NCI-H187 treated with DMSO at 0.1 percent for 48 hours (cell line): ENCODE measurements at regions not wholly inside any gene's neighbourhood (a gene's known extent, or its start where the extent isn't known, plus 50 kb on each side); places are given as distances from the start of the nearest gene placed in this dataset.

Experiments used
- DNase-seq: peaks from one replicate; lab custom pipeline; 2025; lab: John Stamatoyannopoulos, UW

DNA sequence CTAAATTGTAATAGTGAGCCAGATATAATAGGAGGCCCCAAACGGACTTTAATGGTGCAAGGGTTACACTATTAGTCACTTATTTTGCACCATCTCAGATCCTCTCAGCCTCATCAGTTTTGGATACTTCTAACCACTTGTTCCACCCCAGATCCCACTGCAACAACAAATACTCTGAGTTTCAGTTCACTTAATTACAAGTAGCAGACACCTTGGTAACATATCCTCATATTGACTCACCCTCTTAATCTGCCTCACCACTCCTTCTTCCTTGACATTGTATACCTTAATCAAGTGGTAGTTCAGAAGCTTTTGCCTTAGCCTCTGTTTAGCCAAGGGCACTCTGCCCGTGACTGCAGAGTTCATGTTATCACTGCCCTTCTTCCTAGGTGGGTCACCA lies 256.1 kb upstream of the UBASH3B start:
- DNase-seq = no peak

DNA sequence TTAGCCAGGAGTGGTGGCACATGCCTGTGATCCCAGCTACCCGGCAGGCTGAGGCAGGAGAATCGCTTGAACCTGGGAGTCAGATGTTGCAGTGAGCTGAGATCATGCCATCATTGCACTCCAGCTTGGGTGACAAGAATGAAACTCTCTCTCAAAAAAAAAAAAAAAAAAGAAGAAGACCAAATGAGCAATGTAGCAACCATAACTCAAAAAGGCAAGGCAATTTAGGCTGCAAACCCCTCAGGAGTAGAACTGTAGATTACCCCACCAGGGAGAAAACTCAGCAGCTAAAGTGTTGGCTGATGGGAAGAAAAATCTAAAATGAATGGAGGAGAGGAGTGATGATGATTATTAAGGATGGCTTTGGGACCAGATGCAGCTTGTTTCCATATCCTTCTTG lies 256.7 kb upstream of the UBASH3B start:
- DNase-seq = no peak

DNA sequence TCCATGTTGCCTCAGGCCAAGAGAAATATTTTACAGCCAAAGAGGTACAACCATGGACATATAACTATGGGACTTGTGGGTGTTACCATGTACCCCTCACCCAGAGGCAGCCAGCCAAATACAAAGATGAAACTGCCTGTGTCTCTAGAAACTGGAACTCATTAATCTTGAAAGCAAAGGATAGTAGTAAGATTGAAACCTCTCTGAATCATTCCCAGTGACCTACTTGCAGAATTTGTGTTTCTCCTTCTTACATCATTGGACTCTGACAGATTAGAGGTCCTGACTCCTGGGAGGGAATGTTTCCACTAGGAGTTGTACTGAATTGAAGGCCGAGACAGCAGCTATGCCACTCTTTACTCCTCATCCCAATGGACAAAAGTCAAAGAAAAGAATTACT lies 257.4 kb upstream of the UBASH3B start:
- no peak for DNase-seq

DNA sequence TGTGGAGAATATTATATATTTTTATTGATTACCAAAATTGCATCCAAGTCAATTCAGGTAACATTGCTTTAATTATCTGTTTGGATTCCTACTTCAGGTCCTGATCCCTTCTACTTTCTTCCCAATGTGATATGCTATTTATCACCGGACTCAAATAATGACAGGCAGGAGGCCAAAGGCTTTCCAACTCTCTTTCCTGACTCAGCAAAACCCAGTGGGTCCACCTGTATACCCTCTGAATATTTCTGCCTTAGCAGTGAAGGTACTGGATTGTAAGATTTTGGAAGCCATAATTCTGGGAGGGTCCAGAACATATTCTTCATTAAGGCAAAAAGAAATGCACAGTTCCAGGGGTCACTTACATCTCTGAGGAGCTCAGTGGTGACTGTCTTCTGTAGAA lies 260.2 kb upstream of the UBASH3B start:
- no peak for DNase-seq

DNA sequence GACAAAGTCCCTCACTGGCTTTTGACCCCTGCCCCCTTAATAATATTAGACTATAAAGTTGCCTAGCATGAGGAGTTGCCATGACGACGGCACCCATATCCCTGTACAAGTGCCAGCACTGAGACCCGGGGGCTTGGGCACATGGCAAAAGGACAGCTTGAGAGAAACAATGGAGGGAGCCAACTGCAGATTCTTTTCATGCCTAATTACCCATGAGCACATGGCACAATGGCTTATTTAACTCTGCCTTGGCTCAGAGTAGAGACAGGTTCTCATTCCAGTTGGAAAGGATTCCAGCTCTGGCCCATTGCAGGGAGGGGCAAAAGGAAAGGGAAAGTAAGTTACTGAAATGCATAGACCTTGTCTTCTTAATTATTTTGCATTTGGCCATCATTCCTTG lies 261.2 kb upstream of the UBASH3B start:
- DNase-seq = no peak

DNA sequence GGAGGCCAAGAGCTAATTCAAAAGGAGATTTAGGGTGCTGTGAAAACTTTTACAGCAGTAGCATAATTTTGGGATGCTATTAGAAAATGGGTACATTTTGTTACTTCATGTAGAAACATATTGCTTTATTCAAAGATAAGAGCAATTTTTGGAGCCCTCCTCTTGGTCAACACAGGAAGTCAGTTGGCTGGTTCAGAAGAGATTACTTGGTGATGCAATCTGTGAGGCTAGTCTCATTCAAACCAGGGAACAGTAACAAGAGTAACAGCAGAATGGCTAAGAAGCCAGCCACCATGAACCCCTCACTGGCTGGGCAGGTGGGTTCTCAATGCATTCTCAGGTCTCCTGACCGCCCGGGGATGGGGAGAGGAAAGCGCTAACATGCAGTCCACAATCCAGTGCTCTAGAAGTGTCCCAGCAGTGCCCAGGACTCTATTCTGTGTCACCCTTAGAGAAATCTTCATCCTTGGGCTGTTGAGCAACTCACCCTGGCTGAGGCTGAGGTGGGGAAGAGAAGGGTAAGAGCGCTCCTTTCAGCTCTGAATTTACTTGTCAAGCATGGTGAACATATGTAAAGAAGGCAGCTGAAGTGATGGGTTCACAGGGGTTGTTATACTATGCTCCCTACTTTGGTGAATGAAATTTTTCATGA lies 262.2 kb upstream of the UBASH3B start:
- no peak for DNase-seq

DNA sequence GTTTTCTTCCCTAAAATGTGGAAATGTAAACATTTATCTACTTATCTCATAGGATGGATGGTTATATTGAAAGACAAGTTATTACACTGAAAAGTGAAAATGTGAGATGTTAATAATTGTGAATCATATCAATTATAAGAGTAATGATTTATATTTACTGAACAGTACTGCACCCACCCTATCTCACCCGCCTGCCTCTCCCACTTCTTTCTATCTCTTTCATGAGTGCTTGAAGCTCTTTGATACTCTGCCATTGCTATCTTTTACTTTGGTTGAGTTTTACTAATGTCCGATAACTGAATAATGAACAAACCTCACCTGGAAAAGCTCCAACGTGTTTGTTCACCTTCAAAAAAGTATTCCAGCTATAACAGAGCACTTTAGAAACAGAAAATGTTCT lies 263.0 kb upstream of the UBASH3B start:
- no peak for DNase-seq

DNA sequence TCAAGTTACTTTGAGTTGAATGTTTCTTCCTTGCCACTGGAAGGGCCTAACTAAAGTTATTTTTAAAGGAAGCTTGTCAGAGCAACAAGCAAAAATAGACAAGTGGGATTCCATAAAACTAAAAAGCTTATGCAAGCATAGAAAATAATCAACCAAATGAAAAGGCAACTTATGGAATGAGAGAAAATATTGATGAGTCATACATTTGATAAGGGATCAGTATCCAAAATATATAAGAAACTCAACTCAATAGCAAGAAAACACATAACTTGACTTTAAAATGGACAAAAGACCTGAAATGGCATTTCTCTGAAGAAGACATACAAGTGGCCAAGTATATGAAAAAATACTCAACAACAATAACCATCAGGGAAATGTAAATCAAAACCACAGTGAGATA lies 264.5 kb upstream of the UBASH3B start:
- DNase-seq = no peak

DNA sequence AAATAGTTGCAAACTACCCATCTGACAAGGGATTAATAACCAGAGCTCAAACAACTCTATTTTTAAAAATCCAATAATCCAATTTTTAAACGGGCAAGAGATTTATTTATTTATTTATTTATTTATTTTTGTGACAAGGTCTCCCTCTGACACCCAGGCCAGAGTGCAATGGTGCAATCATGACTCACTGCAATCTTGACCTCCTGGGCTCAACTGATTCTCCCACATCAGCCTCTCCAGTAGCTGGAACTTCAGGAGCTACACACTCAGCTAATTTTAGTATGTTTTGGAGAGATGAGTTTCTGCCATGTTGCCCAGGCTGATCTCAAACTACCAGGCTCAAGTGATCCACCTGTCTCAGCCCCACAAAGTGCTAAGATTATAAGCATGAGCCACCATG lies 267.2 kb upstream of the BLID start:
- DNase-seq = no peak

DNA sequence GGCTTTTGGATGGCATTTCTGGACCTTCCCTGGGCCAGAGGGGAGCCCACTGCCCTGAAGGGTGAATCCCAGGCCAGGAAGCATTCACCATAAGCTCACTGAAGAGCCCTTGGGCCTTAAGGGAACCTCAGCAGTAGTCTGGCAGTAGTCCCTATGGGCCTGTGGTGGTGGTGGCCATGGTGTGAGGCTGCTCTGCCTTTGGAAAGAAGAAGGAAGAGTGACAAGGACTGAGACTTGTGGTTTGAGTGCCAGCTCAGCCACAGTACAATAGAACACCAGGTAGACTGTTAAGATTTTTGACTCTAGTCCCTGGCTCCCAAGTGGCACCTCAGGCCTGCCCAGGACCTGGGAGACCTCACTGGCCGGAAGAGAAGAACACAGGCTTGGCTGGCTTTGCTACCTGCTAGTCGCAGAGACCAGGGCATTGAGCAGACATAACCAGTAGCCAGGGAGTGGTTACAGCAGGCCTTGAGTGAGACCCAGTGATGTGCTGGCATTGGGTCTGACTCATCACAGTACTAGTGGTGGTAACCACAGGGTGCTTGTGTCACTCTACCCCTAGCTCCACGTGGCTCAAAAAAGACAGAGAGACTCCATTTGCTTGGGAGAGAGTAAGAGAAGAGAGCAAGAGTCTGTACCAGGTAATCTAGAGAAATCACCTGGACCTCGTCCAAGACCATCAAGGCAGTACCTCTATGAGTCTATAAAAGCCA lies 259.8 kb upstream of the BLID start:
- DNase-seq = no peak

DNA sequence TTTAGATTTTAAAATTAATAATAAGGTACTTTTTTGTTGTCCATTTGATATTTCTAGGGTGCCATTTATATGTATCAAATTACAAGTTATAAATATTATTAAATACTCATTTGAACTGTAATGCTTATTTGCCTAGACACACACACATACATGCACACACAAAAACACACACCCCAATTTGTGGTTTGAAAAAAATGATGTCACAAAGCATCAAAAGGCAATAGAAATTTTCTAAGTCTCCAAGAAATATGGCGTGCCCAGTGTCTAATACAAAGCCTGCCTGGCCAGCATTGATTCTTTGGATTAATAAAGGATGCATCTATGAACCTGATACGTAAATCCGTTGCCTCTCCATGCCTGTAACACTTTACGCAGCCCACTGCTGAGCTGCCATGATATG lies 252.8 kb upstream of the BLID start:
- DNase-seq = no peak

DNA sequence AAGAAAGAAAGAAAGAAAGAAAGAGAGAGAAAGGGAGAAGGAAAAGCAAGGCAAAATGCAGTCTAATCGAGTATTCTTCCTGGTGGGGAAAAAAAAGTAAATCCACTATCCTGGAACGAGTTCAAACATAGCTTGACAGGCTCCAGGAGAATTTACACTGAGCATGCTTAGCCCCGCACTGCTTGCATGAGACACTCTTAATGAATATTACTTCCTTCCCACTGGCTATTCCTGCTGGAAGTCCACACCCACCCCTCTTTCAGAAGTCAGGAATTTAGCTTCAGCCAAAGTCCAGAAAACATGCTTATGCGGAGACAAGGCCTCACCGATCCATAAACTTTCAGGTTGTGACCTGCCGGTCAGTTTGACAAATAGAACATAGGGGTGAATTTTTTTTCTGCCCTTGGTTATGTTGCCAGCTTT lies 251.8 kb upstream of the BLID start:
- DNase-seq = no peak

DNA sequence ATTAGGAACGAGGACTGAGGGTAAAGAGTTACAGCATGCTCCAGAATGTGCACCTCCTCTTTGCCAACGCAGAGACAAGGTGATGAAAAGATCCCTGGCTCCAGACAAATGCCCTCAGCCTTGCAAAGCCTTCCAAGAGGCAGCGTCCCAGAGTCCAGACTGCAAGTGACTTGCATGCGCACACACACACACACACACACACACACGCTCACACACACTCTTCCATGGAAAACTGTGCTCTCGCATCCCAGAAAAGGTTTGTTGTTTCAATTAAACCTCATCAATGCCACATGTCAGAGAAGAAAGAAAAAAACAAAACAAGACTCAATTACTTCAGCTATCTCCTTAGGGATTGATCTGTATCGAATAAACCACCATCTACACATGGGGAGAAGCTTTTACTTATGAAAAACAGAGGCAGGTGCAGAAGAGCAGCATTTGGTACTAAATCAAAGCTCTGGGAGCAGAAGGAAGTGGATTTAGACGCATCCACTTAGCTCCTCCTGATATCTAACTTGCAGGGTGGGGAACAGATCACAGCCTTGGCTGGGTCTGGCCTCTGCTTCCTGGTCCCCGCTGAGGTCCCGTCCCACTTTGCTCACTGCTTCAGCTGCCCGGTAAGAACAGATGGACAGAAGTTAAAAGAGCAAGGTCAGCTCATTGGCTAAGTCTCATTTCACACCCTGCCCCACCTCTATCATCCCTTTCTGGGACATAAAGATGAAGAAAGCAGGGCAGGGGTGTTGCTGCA lies 249.8 kb upstream of the BLID start:
- DNase-seq = no peak

DNA sequence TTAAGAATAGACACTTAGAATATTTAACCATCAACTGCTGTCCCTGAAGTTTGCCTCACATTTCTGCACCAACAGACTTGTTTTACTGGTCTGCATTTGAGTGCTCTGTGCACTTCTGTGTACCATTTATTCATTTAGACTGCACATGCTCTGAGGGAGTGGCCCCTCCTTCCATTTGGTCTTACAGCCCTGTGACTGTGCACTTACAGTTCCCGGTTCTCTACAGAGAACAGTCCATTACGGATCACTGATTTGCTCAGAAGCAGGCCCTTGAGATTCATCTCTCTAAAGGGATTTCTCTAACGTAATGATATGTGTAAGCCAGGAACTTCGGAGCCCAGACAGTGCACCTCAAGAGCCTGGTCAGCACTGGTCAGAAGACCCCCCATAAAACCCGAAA lies 247.3 kb upstream of the BLID start:
- no peak for DNase-seq

DNA sequence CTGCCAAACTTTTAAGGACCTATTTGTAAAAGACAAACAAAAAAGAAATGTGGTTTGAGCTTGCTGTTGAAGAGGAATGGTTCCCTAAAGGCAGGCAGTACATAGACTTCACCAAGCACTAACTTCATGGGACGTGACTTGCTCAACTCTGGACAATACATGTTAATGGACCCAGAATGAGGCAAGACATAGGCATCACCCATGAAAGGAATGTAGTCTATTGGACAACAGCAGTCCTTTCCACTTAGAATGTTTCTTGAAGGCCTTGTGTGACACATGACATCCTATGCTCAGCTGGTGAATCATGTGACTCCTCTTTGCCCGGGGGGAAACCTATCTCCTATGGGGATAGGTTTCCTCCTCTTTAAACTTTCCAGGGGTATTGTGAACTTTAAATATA lies 246.4 kb upstream of the BLID start:
- DNase-seq = no peak

DNA sequence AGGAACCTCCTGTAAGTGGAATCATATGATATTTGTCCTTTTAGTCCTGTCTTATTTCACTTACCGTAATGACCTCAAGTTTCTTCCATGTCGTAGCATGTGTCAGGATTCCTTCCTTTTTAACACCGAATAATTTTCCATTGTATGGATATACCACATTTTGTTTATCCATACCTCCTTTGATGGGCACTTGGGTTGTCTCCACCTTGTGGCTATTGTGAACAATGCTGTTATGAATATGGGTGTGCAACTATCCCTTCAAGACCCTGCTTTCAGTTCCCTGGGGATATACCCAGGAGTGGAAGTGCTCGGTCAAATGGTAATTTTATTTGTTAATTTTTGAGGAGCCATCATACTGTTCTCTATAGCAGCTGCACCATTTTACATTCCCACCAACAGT lies 244.9 kb upstream of the BLID start:
- no peak for DNase-seq

DNA sequence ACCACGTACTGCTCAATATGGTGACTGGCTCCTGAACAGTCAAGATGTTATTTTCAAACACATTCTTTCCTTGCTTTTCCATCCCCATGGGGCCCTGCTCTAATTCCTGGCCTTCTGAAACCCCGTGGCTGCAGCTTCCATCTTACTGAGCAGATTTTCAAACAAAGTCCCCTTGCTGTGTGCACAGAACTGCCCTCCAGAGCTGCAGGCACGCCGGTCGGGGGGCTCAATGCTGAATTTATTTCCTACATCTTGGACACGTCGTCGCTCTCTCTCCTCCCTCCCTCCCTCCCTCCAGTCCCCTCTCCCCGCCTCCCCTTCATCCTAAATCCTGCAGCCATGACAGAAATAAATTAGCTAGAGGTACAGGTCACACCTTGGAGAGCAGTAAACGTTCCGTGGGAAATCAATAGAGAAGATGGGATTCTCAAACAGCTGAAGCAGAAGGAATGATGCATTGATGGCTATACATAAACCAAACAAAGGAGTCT lies 243.1 kb upstream of the BLID start:
- no peak for DNase-seq

DNA sequence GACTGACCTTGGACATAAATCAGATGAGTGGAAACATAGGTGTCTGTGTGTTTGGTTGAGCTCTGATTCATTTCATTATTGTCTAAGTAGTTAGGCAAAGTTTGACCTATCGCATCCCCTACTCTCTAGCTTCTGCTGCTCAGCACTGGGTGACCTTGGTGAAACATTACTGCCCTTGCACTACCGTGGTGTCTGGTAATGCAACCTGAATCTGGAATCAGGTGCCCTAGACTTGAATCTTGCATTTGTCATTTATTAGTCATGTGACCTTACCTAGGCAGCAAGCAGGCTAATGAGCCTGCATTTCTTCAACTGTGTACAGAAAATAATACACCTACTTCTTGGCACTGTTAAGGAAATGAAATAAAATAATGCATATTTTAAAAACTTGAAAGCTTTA lies 242.3 kb upstream of the BLID start:
- no peak for DNase-seq

DNA sequence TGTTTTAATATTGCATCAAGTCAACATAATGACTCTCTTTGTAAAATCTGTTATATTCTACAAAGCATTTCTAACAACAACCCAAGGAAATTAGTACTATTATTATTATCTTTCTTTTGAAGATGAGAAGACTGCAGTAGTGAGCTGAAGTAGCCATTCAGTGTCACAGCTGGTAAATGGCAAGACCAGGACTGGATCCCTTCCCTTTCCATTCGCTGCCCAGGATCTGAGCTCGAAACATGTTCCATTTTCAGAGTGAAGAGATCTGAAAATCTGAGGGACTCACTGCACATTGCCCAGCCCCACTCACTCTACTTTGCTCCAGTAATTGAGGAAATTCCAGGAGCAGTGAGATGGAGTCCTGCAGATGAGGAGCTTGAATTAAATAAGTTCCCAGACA lies 240.0 kb upstream of the BLID start:
- DNase-seq = no peak

DNA sequence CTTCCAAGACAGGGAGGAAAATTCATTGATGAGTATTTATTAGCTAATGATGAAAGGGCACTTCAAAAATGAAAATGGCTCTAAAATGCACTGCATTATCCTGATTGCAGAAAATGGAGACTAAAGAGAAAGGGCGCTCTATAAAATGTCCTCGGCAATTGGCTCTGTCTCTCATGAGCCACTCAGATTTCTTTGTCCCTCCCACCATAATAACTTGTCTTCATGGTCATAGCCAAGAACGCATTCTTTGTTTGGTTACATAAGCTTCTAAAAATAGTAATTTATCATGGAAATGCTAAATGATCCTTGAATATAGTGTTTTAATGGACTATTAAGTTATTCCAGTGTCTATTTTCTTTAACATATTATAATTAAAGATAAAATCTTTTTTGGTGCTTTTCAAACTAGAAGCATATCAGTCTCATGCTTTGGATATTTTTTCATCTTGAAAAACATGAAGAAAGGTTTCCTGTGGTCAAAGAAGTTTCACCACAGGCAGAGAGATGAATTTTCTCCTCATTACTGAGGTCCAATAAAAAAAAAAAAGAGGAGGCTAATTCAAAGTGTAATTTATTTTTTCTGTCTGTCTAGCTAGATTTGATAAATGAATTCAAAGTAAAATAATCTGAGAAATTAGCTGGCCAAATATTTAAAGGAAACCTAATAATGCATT lies 238.1 kb upstream of the BLID start:
- no peak for DNase-seq

DNA sequence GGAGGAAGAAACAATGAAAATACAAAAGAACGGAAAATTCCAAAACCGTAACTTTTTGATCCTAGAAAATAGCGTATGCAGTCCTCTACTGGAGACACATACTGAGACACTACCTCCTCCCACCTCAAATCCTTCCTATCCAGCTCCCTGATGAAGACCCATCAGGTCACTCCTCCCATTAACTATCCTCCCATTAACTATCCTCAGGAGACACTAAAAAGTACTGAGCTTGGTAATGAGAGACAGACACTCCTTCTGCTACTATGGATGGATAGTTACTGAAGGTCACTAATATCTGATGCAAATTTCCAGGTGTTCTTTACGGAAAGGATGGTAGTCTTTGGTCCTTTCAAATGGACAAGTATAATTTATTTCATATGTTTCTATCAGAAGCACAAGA lies 237.5 kb upstream of the BLID start:
- DNase-seq = no peak

DNA sequence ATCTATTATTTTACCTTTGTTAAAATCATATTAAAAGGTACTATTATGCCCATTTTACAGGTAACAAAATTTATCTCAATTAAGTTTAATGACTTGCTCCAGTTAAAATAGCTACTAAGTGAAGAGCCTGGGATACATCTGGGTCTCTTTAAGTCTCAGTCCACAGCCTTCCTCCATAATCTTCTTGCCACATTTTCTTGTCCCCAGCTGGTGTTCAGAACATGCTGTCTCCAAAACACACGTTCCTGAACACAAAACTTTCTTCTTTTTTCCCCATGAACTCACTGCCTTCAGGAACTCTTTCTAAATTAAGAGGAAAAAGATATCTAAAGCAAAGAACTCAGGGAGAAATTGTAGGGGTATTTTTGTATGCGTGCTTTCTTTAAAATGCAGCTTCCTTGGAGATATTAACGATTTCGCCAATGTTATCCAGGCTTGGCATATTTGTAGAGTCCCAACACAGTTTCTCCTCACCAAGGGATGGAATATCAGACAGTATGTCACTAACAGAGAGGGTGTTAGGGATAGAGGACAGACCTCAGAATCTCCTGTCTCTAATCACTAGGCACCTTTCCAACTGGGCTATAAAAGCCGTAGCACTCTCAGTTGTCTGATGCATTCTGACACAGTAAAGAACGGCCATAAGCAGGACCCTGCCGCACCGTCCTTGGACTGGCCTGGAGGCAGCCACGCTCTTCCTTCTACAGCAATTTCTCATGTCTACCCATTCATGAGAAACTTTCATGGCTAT lies 232.8 kb upstream of the BLID start:
- DNase-seq = no peak
